Panc1 (cell line): ENCODE measurements at regions not wholly inside any gene's neighbourhood (a gene's known extent, or its start where the extent isn't known, plus 50 kb on each side); places are given as distances from the start of the nearest gene placed in this dataset.

Experiments
- ATAC-seq: fragments of 200-7000 bp; cut with Tn5 transposase; 2 replicates; pipeline ENCODE4 v1.9.1; 2020; ENCODE audit warnings: mild to moderate bottlenecking, moderate library complexity
- BruUV-seq: library from RNA; stranded (reverse); fragments of 400-500 nt; replicated peaks from 2 replicates; lab custom pipeline; 2021; lab: Mats Ljungman, UMichigan
- CTCF ChIA-PET: fragments of 300-600 bp; sonication (Branson Sonifier 250); formaldehyde crosslinking; loops from one replicate; lab custom pipeline; 2022; ENCODE audit warnings: antibody characterized with exemption; lab: Charles Lee
- POLR2A ChIA-PET: fragments of 300-600 bp; sonication (Branson Sonifier 250); formaldehyde crosslinking; loops from one replicate; lab custom pipeline; 2022; ENCODE audit warnings: antibody characterized with exemption; lab: Charles Lee
- DNase-seq: peaks from one replicate; pipeline ENCODE4 v3.0.0-alpha.2; 2010; ENCODE audit warnings: low read depth, low spot score
- H3K27ac ChIP-seq: 2 replicates; pipeline ENCODE4 v1.5.1; 2011; ENCODE audit warnings: mild to moderate bottlenecking, low read length, inconsistent platforms
- H3K27me3 ChIP-seq: fragments of 200-500 bp; sonication (Bioruptor generic); 2 replicates; pipeline ENCODE4 v1.6.0; 2014; ENCODE audit warnings: low read length, inconsistent platforms; ENCODE audit not compliant: control insufficient read depth, insufficient read depth
- H3K36me3 ChIP-seq: fragments of 200-500 bp; sonication (Bioruptor generic); 2 replicates; pipeline ENCODE4 v1.5.1; 2014; ENCODE audit warnings: inconsistent platforms, mild to moderate bottlenecking, low read length, moderate library complexity; ENCODE audit not compliant: control insufficient read depth, insufficient read depth
- H3K4me1 ChIP-seq: 2 replicates; pipeline ENCODE4 v1.5.1; 2011; ENCODE audit warnings: inconsistent platforms, mild to moderate bottlenecking, low read length, moderate library complexity; ENCODE audit not compliant: control insufficient read depth, insufficient read depth
- H3K4me3 ChIP-seq, 2 experiments: 2 replicates each; pipeline ENCODE4 v1.5.1; 2011 to 2012; ENCODE audit warnings: low read depth in 2 of 2, low read length in 2 of 2, mild to moderate bottlenecking in 2 of 2, inconsistent platforms in 1 of 2, moderate library complexity in 1 of 2
- H3K9me3 ChIP-seq: fragments of 200-500 bp; sonication (Bioruptor generic); 2 replicates; pipeline ENCODE4 v1.5.1; 2014; ENCODE audit warnings: low read depth, mild to moderate bottlenecking, inconsistent platforms, low read length, moderate library complexity; ENCODE audit not compliant: control insufficient read depth, insufficient read depth
- CTCF ChIP-seq: fragments of 450-650 bp; IDR thresholded peaks from 2 replicates; pipeline ENCODE4 v1.5.1; 2017; ENCODE audit warnings: mild to moderate bottlenecking
- POLR2AphosphoS5 ChIP-seq: IDR thresholded peaks from 2 replicates; pipeline ENCODE4 v1.6.1; 2012; ENCODE audit warnings: mild to moderate bottlenecking, low read depth, low read length, moderate library complexity
- REST ChIP-seq, 2 experiments: IDR thresholded peaks; 2 replicates each; pipeline ENCODE4 v1.6.1; 2011 to 2012; ENCODE audit warnings: low read depth in 2 of 2, control low read depth in 1 of 2, low read length in 1 of 2, mild to moderate bottlenecking in 1 of 2, moderate library complexity in 1 of 2; ENCODE audit not compliant: insufficient read depth in 1 of 2
- SIN3A ChIP-seq: IDR thresholded peaks from 2 replicates; pipeline ENCODE4 v1.6.1; 2012; ENCODE audit warnings: low read depth, mild to moderate bottlenecking, low read length, moderate library complexity, borderline replicate concordance; ENCODE audit not compliant: insufficient read depth
- TCF7L2 ChIP-seq: IDR thresholded peaks from 2 replicates; pipeline ENCODE4 v1.6.1; 2011; ENCODE audit warnings: mild to moderate bottlenecking, low read depth, low read length, inconsistent platforms
- in situ Hi-C: cut with HindIII; loops from 2 replicates; pipeline ENCODE4 v1.10.0; 2016; ENCODE audit warnings: low sequenced_read_pairs, low pct_unique_long_range_greater_than_20kb
- intact Hi-C: fragments of 100-400 bp; cut with micrococcal nuclease; formaldehyde crosslinking; loops from one replicate; pipeline ENCODE4 v1.10.0; 2022; ENCODE audit not compliant: unreplicated experiment

GRCh38 chr14:56046546-56046945 lies 71.7 kb upstream of the PELI2 start:
- intact Hi-C loops, result no loop called here
- no peak for ATAC-seq
- H3K27me3 ChIP-seq, result 0 out of 2 replicates have a peak, but pooled peaks cover 2% of the 10 kb centered on the region
- H3K4me3 ChIP-seq, result no peak overlapping the region
- no peaks in the 10 kb centered on the region for H3K36me3 ChIP-seq
- no peaks in the 10 kb centered on the region for H3K9me3 ChIP-seq
- TF ChIP-seq TCF7L2 (no peak), POLR2AphosphoS5 (no peak), SIN3A (no peak), CTCF (no peak), REST (IDR thresholded peaks at IDR 0.05; ENCODE audit: insufficient read depth in 1 of 2, low read depth in 2 of 2, low read length in 1 of 2) (no peak)
- CTCF ChIA-PET, result no interaction called here
- BruUV-seq, result no TSS peak
- in situ Hi-C loops, result no loop called here
- POLR2A ChIA-PET, result no interaction called here
- no peak overlapping the region for H3K27ac ChIP-seq
- no peaks in the 10 kb centered on the region for H3K4me1 ChIP-seq
- no peak for DNase-seq

- no peak overlapping the region for H3K4me3 ChIP-seq
- H3K36me3 ChIP-seq, result no peaks in the 10 kb centered on the region
- intact Hi-C loops, result no loop called here
- 0 out of 2 replicates have a peak, but pooled peaks cover 2% of the 10 kb centered on the region for H3K27me3 ChIP-seq
- TF ChIP-seq CTCF (no peak), SIN3A (no peak), POLR2AphosphoS5 (no peak), REST (IDR thresholded peaks at IDR 0.05; ENCODE audit: insufficient read depth in 1 of 2, low read depth in 2 of 2, low read length in 1 of 2) (no peak), TCF7L2 (no peak)
- in situ Hi-C loops, result no loop called here
- no peak for ATAC-seq
- CTCF ChIA-PET, result interaction anchor here (0.6 kb wide), 1 partner anchor 18 kb away, joined by 4 read pairs; no protein-coding TSS in a partner anchor
- no peak for DNase-seq
- no TSS peak for BruUV-seq
- no peaks in the 10 kb centered on the region for H3K4me1 ChIP-seq
- H3K27ac ChIP-seq, result no peak overlapping the region
- H3K9me3 ChIP-seq, result no peaks in the 10 kb centered on the region
- POLR2A ChIA-PET, result interaction anchor here (0.5 kb wide), 1 partner anchor 256 kb away, joined by 4 read pairs; no protein-coding TSS in a partner anchor
These were observed 71.2 kb upstream of the PELI2 start for GRCh38 chr14:56046996-56047395.
